ENCODE measurements at regions not wholly inside any gene's neighbourhood (a gene's known extent, or its start where the extent isn't known, plus 50 kb on each side); places are given as distances from the start of the nearest gene placed in this dataset.
A peak's percentile ranks its signal among the peaks of the same experiment; 100 is the strongest.
"Not testable (repeated sequence)": the region's sequence is repeated elsewhere in the genome, so short reads cannot be mapped to it uniquely, and the experiment has no call there.

- not testable (repeated sequence) for DNase-seq (ENCODE audit: low spot score)
These were observed 88.8 kb upstream of the MYLIP start for GRCh38 chr6:16039892-16040627.

DNA sequence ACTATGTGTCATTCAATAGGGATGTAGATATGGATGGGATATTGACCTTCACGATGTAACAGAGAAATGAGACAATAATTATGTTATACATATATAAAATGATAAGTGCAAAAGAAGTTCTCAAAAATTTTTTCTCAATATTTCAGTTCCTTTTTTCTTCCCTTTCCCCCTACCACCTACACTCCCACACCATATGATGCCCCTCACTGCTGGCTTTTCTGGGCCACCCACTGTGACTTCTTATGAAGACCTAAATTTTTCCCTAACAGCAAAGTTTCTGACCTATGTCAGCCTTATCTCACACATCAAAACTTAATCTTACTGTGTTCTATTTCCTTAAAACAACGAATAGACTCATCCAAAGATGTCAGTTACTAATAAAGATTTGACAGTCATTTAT, 89.9 kb upstream of the MYLIP start:
- no peak for DNase-seq (ENCODE audit: low spot score)

- DNase-seq (ENCODE audit: low spot score): no peak
These were observed 93.3 kb upstream of the MYLIP start for GRCh38 chr6:16035488-16036080.

- DNase-seq (ENCODE audit: low spot score): no peak
These were observed 95.7 kb upstream of the MYLIP start for GRCh38 chr6:16033214-16033613.

DNA sequence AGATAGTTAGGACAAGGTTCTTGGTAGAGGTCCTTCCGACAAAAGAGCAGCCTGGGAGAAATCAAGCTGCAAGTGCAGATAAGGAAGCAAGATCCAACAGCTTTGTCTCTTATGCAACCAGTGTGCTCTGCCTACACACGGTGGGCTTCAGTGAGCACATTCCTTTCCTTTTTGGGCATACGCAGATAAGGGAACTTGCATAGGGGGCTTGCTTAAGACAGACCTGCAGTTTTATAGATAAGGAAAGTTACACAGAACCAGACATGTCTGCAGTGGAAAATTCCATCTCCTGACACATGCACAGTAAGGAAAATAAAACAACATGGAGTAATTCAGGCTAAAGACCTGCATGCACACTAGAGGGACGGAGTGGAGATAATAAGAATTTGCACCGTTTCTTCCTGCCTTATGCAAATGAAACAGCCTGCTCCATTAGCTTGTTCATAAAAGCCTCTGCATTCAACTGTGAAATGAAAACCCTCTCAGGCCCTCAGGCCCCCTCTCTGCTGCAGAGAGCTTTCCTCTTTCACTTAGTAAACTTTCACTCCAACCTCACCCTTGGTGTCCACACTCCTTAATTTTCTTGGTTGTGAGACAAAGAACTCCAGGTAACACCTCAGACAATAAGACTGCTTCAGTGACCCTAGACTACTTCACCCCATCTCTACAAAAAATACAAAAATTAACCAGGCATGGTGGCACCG, 97.5 kb upstream of the MYLIP start:
- DNase-seq (ENCODE audit: low spot score): no peak

DNA sequence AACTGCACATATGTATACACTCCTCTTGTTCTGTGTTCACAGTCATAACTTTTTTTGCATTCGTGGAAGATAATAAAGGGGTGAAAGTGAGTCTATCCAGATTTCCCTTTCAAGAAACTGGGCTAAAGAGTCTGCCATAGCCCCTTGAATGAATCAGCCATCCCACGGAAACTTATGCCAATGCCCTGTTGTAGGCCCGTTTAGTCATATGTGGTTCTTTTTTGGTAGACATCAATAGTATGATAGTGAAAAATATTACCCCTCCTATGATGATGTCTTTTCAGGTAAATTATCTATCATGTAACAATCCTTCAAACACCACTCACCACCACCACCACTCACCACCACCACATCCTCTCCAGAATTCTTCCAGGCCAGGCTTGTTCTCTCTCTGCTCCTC, 99.9 kb upstream of the MYLIP start:
- no peak for DNase-seq (ENCODE audit: low spot score)

DNA sequence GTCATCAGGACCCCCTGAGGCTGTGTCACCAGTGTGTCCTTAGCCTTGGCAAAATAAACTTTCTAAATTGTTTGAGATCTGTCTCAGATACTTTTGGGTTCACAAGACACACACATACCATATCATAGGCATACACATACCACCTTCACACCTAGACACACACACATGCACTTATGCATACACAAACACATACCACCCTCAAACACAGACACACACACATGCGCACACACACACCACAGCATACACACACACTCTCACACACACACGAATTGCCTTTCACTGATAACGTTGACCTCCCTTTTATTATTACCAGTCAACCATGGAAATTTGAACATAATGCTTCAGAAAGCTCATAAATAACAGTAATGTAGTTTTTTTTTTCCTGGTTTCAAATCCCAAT, 108.6 kb upstream of the MYLIP start:
- no peak for DNase-seq (ENCODE audit: low spot score)

GRCh38 chr6:16019462-16019861, 109.4 kb upstream of the MYLIP start:
- DNase-seq (ENCODE audit: low spot score): no peak

DNA sequence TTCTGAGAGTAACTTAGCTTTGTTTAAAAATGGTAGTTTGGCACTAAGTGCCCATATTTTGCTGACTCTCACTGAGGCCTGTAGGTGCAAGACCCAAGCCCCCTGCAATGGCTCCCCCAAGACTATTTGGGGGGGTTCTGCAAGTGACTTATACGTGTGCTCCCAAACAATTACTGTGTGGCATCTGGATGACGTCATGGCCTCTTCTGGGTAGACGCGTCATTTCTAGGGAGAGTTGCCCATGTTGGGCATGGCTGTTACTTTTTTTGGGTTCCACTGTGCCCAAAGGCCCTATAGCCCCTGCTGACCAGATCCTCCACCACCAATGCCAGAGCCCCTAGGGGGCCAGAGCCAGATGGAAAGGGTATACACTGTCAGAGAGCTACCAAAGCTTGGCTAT, 110.3 kb upstream of the MYLIP start:
- no peak for DNase-seq (ENCODE audit: low spot score)

DNA sequence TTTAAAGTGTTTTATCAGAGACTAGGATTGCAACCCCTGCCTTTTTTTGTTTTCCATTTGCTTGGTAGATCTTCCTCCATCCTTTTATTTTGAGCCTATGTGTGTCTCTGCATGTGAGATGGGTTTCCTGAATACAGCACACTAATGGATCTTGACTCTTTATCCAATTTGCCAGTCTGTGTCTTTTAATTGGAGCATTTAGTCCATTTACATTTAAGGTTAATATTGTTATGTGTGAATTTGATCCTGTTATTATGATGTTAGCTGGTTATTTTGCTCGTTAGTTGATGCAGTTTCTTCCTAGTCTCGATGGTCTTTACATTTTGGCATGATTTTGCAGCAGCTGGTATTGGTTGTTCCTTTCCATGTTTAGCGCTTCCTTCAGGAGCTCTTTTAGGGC, 114.6 kb upstream of the MYLIP start:
- DNase-seq (ENCODE audit: low spot score): not testable (repeated sequence)

DNA sequence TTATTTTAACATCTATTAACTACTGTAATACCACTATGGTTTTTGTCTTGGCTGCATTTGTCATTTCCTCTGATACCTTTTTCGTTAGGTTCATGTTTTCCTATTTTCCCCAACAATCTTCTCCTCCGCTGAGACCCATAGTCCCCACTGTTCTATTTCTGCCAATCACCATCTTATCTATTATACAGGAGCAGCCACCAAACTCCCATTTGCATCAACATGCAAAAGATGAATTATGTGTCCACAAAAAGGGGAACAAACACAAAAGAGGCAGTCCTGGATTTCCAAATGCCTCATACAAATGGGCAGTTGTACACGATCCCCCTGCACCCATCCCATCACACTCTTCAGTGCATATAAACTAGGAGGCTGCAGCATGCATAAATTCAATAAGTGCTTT, 121.7 kb upstream of the MYLIP start:
- no peak for DNase-seq (ENCODE audit: low spot score)

GRCh38 chr6:16006681-16007080, 122.2 kb upstream of the MYLIP start:
- DNase-seq (ENCODE audit: low spot score): no peak

GRCh38 chr6:16004934-16005679, 123.8 kb upstream of the MYLIP start:
- DNase-seq (ENCODE audit: low spot score): no peak

DNA sequence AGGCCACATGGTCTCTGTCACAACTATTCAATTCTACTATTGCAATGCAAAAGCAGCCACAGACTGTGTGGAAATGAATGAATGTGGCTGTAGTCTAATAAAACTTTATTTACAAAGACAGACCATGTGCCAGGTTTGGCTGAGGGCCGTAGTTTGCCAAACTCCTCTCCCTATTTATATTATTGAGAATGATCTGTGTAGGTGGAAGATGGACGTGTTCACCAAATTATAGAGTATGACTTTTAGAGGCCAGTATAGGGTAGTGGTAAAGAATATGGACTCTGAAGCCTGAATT, 125.7 kb upstream of the MYLIP start:
- no peak for DNase-seq (ENCODE audit: low spot score)

DNA sequence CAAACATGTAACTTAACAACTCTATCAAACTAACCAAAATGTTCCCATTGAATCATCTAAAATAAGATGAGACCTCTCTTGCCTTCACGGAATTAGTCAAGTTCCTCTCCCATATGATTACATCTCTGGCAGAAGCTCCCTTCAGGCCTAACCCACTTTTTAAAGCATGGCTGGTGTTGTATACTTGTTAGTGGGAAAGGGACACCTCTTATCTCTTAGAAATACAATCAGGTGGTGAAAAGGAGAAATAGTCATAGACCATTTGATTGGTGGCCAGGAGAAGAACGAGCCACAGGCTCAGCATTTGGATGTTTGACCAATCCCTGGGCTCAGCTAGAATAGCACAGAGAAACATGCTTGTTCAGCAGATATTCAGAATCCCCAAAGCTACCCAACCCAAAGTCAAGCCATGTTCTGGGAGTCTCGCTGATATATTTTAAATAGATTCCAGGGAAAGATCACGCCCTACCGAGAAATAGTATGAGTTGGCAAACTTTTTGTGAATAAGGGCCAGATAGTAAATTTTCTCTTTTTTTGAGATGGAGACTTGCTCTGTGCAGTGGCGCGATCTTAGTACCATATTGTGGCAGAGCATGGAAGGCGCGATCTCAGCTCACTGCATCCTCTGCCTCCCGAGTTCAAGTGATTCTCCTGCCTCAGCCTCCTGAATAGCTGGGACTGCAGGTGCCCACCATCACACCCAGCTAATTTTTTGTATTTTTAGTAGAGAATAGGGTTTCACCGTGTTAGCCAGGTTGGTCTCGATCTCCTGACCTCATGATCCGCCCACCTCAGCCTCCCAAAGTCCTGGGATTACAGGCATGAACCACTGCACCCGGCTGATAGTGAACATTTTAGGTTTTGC, 126.3 kb upstream of the MYLIP start:
- DNase-seq (ENCODE audit: low spot score): no peak

GRCh38 chr6:16001158-16001557, 127.7 kb upstream of the MYLIP start:
- no peak for DNase-seq (ENCODE audit: low spot score)

- DNase-seq (ENCODE audit: low spot score): no peak
These were observed 129.7 kb upstream of the MYLIP start for GRCh38 chr6:15999201-15999600.

DNA sequence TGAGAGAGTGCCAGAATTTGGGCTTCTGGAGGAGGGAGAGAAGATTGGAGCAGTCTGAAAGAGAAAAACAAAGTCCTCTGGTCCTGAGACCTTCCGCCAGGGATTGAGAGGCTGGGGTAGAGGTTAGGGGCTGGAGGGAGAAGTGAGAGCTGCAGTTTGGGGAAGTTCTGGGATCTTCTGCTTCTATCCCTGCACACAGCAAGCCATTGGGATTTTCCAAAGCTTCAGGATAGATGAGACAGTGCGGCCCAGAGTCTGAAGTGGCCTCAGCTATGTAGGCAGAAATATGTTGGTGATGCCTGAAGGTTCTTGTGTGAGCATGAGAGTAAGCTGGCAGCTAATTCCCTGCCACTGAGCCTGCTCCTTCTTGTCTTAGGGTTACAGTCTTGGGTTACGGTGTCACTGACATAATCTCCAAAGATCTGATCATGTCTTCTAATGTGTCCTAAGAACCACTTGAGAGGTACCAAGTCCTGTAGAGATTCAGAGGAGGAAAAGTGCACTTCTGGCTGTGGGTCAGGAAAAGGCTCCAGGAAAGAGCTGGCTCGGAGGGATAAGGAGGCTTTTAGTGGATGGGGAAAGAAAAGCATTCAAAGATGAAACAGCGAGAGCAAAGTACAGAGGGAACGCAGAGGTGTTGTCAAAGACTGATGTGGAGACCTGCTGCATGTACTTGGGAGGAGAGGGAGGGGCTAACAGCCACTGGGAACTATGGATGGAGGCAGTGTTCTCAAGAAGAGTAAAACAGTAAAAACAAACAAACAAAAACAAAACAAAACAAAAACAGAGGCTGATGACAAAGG, 131.1 kb upstream of the MYLIP start:
- DNase-seq (ENCODE audit: low spot score): peak; percentile 13

DNA sequence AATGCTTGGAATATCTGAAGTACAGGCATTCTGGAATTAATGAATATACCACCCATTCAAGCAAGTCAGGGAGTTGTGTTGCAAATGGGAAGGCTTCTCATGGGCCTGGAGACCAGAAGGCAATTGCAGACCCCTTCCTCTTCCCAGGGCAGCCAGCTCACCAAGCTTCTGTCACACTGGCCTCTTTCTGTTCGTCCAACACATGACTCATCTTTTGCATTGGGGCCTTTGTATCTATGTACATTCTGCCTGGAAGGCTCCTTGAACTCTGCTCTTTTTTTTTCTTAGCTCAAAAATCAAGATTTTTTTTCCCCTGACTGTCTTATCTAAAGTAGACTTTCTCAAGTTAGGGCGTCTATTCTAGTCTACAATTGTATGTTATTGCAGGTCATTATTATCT, 132.9 kb upstream of the MYLIP start:
- no peak for DNase-seq (ENCODE audit: low spot score)

DNA sequence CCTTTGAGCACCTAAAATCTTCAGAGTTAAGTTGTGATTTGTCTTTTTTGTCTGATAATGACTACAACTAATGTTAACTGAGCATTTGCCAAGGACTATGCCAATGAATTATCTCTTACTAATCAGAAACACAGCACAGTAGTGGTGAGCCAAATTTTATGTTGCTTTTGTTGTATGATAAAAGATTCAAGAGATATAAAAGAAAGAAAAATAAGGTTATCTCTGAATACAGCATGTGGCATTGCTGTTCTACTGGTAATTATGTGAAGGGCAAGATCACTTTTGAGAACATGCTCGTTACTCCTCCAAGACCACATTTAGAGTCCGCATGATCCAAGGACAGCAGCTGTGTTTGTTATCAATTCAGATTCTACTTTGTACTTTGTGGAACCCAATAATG, 133.4 kb upstream of the MYLIP start:
- no peak for DNase-seq (ENCODE audit: low spot score)

DNA sequence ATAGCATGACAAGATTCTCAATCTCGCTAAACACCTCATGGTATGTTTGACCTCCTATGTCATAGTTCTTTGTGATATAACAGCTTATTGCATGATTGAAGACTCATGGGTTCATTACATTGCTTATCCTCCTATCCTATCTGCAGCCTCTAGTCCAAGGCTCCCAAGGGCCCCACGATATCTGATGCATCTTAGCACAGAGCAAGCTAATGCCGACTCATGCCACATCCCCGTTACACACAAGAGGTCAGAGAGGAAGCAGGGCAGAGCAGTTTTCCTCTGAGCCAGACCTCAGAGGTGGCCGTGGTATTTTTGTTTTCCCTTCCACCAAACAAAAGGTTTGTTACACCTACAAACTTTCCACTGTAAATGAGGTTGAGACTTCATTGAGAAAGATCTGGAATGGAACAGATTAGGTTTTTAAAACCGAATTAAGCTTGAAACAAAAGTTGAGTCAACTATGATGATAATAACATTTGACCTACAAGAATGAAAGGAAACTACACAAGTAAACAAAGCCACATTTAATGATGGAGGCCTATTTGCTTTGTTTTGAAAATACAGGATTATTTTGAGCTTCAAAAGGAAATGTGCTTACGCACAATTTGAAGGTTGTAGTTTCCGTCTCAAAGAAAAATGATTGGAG, 133.9 kb upstream of the MYLIP start:
- DNase-seq (ENCODE audit: low spot score): no peak

Data from HuH-7 (cell line).